ENCODE measurements at regions not wholly inside any gene's neighbourhood (a gene's known extent, or its start where the extent isn't known, plus 50 kb on each side); places are given as distances from the start of the nearest gene placed in this dataset.

DNA sequence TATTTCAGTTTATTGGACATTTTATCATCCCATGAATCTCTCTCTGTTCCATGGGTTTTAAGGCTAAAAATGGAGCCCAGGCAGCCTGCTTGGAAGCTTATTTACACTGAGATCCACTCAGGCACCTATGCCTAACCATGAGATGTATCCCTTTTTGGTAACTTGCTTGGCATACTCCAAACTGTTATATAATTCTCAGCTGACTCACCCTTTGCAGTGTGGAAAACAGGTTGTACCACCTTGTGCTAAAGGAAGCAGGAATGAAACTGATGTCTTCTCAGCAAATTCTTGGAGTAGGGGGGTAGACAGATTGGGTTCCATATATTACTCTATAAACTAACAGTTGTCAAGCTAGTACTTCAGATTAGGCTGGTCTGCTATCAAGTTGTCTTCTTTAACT lies 483.6 kb downstream of the KLF5 start:
- Histone ChIP-seq H3K4me3 (ENCODE audit: low read depth, low read length) (no peak overlapping the region), H3K9me3 (no peaks in the 10 kb centered on the region), H3K4me1 (no peaks in the 10 kb centered on the region), H3K36me3 (ENCODE audit: control insufficient read depth, insufficient read depth, low read length) (no peaks in the 10 kb centered on the region), H3K27me3 (replicated peaks; ENCODE audit: control insufficient read depth, insufficient read depth, low read length) (no peaks in the 10 kb centered on the region)
- no peaks in the 10 kb centered on the region for H3K36me3 Mint-ChIP-seq (ENCODE audit: insufficient read depth, unreplicated experiment)
- no peak overlapping the region for H3K4me3 Mint-ChIP-seq (ENCODE audit: unreplicated experiment)
- H3K27ac Mint-ChIP-seq (ENCODE audit: unreplicated experiment), result no peak overlapping the region
- H3K27me3 Mint-ChIP-seq (ENCODE audit: insufficient read depth, unreplicated experiment), result no peaks in the 10 kb centered on the region
- TF ChIP-seq, protein P1, sequence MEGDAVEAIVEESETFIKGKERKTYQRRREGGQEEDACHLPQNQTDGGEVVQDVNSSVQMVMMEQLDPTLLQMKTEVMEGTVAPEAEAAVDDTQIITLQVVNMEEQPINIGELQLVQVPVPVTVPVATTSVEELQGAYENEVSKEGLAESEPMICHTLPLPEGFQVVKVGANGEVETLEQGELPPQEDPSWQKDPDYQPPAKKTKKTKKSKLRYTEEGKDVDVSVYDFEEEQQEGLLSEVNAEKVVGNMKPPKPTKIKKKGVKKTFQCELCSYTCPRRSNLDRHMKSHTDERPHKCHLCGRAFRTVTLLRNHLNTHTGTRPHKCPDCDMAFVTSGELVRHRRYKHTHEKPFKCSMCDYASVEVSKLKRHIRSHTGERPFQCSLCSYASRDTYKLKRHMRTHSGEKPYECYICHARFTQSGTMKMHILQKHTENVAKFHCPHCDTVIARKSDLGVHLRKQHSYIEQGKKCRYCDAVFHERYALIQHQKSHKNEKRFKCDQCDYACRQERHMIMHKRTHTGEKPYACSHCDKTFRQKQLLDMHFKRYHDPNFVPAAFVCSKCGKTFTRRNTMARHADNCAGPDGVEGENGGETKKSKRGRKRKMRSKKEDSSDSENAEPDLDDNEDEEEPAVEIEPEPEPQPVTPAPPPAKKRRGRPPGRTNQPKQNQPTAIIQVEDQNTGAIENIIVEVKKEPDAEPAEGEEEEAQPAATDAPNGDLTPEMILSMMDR (IDR thresholded peaks at IDR 0.05; ENCODE audit: insufficient read depth in 1 of 2, low read depth in 1 of 2, low read length in 1 of 2, severe bottlenecking in 1 of 2, unreplicated experiment in 1 of 2), result no peak
- ChIA-PET POLR2A (no interaction called here), CTCF (no interaction called here)
- intact Hi-C loops (cut with micrococcal nuclease; ENCODE audit: unreplicated experiment), result loop anchor here (5.0 to 10.0 kb wide), 3 partner anchors 165 to 698 kb away; no protein-coding TSS in a partner anchor
- H3K4me1 Mint-ChIP-seq (ENCODE audit: low read depth, unreplicated experiment), result no peaks in the 10 kb centered on the region
- H3K9me3 Mint-ChIP-seq (ENCODE audit: unreplicated experiment), result no peaks in the 10 kb centered on the region
- BruUV-seq (replicated peaks), result no TSS peak
- no peak for DNase-seq

DNA sequence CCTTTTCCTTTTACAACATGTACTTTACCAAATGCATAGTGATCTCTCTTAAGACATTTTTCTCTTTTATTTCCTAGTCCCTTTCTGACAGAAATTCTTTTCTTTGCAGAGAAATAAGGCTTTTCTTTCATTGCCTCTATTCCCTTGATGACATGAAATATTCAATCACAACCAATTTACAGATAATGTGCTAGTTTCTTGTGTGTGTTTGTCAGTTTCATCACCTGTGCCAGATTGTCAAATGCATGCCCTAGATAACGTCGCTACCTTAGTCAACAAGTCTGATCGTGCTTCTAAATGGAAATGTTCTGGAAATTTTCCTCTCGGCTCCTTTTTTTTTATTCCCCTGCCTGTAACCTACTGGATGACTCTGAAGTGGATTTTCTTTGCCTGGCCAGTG lies 478.1 kb downstream of the KLF5 start:
- no peaks in the 10 kb centered on the region for H3K27me3 Mint-ChIP-seq (ENCODE audit: insufficient read depth, unreplicated experiment)
- ChIA-PET POLR2A (no interaction called here), CTCF (no interaction called here)
- no peak overlapping the region for H3K27ac Mint-ChIP-seq (ENCODE audit: unreplicated experiment)
- BruUV-seq (replicated peaks), result no TSS peak
- no peaks in the 10 kb centered on the region for H3K36me3 Mint-ChIP-seq (ENCODE audit: insufficient read depth, unreplicated experiment)
- no peaks in the 10 kb centered on the region for H3K27me3 ChIP-seq (replicated peaks; ENCODE audit: control insufficient read depth, insufficient read depth, low read length)
- no peaks in the 10 kb centered on the region for H3K4me1 Mint-ChIP-seq (ENCODE audit: low read depth, unreplicated experiment)
- H3K36me3 ChIP-seq (ENCODE audit: control insufficient read depth, insufficient read depth, low read length), result no peaks in the 10 kb centered on the region
- DNase-seq, result no peak
- H3K9me3 Mint-ChIP-seq (ENCODE audit: unreplicated experiment), result no peaks in the 10 kb centered on the region
- H3K9me3 ChIP-seq, result no peaks in the 10 kb centered on the region
- intact Hi-C loops (cut with micrococcal nuclease; ENCODE audit: unreplicated experiment), result no loop called here
- TF ChIP-seq, protein P1 (IDR thresholded peaks at IDR 0.05; ENCODE audit: insufficient read depth in 1 of 2, low read depth in 1 of 2, low read length in 1 of 2, severe bottlenecking in 1 of 2, unreplicated experiment in 1 of 2), result no peak
- H3K4me3 Mint-ChIP-seq (ENCODE audit: unreplicated experiment), result no peak overlapping the region
- H3K4me3 ChIP-seq (ENCODE audit: low read depth, low read length), result no peak overlapping the region
- no peaks in the 10 kb centered on the region for H3K4me1 ChIP-seq

DNA sequence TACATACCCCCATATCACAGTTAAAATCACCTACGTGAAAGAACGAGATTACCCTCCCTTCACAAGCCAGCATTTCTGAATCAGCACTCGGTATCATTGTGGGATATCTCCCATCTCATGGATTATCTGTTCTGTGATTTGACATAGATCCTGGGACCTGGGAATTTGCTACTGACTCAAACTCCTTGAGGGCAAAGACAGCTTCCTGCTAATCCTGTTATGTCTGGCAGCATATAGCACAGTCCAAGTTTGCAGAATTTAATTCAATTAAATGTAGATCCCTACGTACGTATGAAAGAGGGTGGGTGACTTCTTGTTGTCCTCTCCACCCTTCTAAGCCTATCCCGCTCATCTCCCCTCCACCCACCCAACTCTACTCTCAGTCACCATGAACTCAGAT lies 476.5 kb downstream of the KLF5 start:
- Mint-ChIP-seq H3K27me3 (ENCODE audit: insufficient read depth, unreplicated experiment) (no peaks in the 10 kb centered on the region), H3K9me3 (ENCODE audit: unreplicated experiment) (no peaks in the 10 kb centered on the region), H3K36me3 (ENCODE audit: insufficient read depth, unreplicated experiment) (no peaks in the 10 kb centered on the region), H3K4me3 (ENCODE audit: unreplicated experiment) (no peak overlapping the region), H3K27ac (ENCODE audit: unreplicated experiment) (no peak overlapping the region), H3K4me1 (ENCODE audit: low read depth, unreplicated experiment) (no peaks in the 10 kb centered on the region)
- Histone ChIP-seq H3K9me3 (no peaks in the 10 kb centered on the region), H3K4me1 (no peaks in the 10 kb centered on the region), H3K27me3 (replicated peaks; ENCODE audit: control insufficient read depth, insufficient read depth, low read length) (no peaks in the 10 kb centered on the region), H3K36me3 (ENCODE audit: control insufficient read depth, insufficient read depth, low read length) (no peaks in the 10 kb centered on the region), H3K4me3 (ENCODE audit: low read depth, low read length) (no peak overlapping the region)
- intact Hi-C loops (cut with micrococcal nuclease; ENCODE audit: unreplicated experiment), result no loop called here
- CTCF ChIA-PET, result no interaction called here
- POLR2A ChIA-PET, result no interaction called here
- BruUV-seq (replicated peaks), result no TSS peak
- no peak for DNase-seq
- TF ChIP-seq, protein P1 (IDR thresholded peaks at IDR 0.05; ENCODE audit: insufficient read depth in 1 of 2, low read depth in 1 of 2, low read length in 1 of 2, severe bottlenecking in 1 of 2, unreplicated experiment in 1 of 2), result no peak

All from Caco-2 (cell line).